Activated naive CD8-positive, alpha-beta T cell treated with anti-CD3 and anti-CD28 coated beads, Interleukin-2, amount 50 U/mL, for 24 hours (primary cell): ENCODE measurements at regions not wholly inside any gene's neighbourhood (a gene's known extent, or its start where the extent isn't known, plus 50 kb on each side); places are given as distances from the start of the nearest gene placed in this dataset.

Experiments used
- ATAC-seq: fragments of 150-1000 bp; cut with Tn5 transposase; one replicate; pipeline ENCODE4 v1.10.0; 2021
- DNase-seq: peaks from one replicate; pipeline ENCODE4 v3.0.0; 2021
- H3K27ac Mint-ChIP-seq: one replicate; pipeline ENCODE4 v1.8.0; 2021; ENCODE audit warnings: mild to moderate bottlenecking, mixed read lengths
- H3K27me3 Mint-ChIP-seq: one replicate; pipeline ENCODE4 v1.8.0; 2021; ENCODE audit warnings: mixed read lengths
- H3K36me3 Mint-ChIP-seq: one replicate; pipeline ENCODE4 v1.8.0; 2021; ENCODE audit warnings: low read depth, mixed read lengths
- H3K4me1 Mint-ChIP-seq: one replicate; pipeline ENCODE4 v1.8.0; 2021; ENCODE audit warnings: mixed read lengths
- H3K4me3 Mint-ChIP-seq: one replicate; pipeline ENCODE4 v1.8.0; 2021; ENCODE audit warnings: mild to moderate bottlenecking, moderate library complexity, mixed read lengths
- H3K9me3 Mint-ChIP-seq: one replicate; pipeline ENCODE4 v1.8.0; 2021; ENCODE audit warnings: mixed read lengths

DNA sequence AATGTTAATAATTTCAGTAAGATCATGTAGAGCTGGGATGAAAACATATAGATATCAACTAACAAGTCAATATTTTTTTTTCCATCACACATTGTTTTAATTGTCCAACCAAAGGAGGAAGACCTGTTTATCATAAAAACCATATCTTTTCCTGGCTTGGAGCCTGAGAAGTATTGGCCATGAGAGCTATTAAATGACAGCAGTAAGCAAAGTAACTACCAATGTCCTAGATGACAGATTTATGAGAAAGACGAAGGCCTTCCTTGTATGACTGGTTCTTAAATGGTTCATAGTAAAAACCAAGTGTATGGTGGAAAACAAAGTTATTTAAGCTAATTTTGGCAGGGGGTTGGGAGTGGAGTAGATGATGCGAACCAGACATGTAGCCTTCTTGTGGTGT is 1147.1 kb upstream of the TENM4 start:
- H3K4me3 Mint-ChIP-seq, result no peak overlapping the region
- H3K9me3 Mint-ChIP-seq, result peaks cover 14% of the 10 kb centered on the region
- no peaks in the 10 kb centered on the region for H3K27me3 Mint-ChIP-seq
- ATAC-seq (no peak), DNase-seq (no peak)
- H3K36me3 Mint-ChIP-seq, result no peaks in the 10 kb centered on the region
- no peak overlapping the region for H3K27ac Mint-ChIP-seq
- H3K4me1 Mint-ChIP-seq, result no peaks in the 10 kb centered on the region

DNA sequence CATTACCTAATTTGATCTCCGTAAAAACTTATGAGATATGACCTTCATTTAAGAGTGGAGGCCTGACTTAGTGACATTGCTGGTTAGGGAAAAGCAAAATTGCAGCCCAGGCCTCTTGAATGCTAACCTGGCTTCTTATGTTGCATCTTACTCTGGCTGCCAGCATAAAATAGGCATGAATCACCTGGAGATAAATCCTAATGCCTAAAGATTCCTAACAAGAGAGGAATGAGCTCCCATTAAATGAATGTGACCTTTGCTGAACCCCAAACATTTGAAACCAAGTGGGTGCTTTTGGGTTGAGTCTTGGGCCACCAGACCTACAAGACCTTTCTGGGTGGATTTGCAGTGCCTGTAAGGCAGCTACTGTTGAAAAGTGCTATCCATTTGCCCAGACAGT is 1145.6 kb upstream of the TENM4 start:
- no peak overlapping the region for H3K4me3 Mint-ChIP-seq
- H3K4me1 Mint-ChIP-seq, result no peaks in the 10 kb centered on the region
- no peaks in the 10 kb centered on the region for H3K36me3 Mint-ChIP-seq
- H3K27ac Mint-ChIP-seq, result no peak overlapping the region
- H3K27me3 Mint-ChIP-seq, result no peaks in the 10 kb centered on the region
- H3K9me3 Mint-ChIP-seq, result peaks cover 14% of the 10 kb centered on the region
- no peak for ATAC-seq
- DNase-seq, result no peak

DNA sequence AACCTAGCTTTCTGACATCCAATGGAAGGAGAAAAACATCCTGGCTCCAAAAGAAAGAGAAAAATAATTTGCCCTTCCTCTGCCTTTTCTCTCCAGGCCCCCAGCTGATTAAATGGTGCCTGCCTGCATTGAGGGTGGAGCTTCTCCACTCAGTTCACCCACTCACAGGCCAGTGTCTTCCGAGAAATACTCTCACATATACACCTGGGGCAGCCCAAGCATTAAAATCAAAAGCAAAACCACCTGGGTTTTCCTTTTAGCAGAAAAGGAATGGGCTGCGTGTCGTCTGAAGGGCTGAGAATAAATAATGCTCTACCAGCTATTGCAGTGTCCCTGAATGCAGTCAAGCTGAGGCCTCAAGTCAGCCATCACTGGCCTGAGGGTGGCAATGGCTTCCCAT is 1143.8 kb upstream of the TENM4 start:
- no peak for ATAC-seq
- no peak overlapping the region for H3K4me3 Mint-ChIP-seq

DNA sequence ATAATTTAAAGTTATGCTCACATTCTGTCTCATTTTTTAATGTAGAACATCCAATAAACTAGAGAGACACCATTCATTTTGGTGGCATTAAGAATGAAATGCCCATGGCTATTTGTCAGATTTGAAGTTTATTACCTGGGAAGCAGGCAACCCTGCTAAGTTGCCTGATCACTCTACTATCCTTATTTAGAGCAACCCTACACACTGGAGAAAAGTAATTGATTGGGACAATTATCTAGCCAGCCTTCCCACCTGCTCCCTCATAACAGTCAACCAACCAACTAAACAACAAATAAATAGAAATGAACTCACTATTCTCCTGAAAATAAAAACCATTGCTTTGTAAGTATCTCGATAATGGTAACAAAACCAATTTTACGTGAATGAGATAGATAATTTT is 1129.0 kb upstream of the TENM4 start:
- ATAC-seq (no peak), DNase-seq (no peak)
- no peaks in the 10 kb centered on the region for H3K4me1 Mint-ChIP-seq
- no peaks in the 10 kb centered on the region for H3K27me3 Mint-ChIP-seq
- H3K9me3 Mint-ChIP-seq, result peaks cover 8% of the 10 kb centered on the region
- H3K4me3 Mint-ChIP-seq, result no peak overlapping the region
- no peaks in the 10 kb centered on the region for H3K36me3 Mint-ChIP-seq
- H3K27ac Mint-ChIP-seq, result no peak overlapping the region

More for the DNA sequence above, 1143.8 kb upstream of the TENM4 start:
- Mint-ChIP-seq H3K4me1 (no peaks in the 10 kb centered on the region), H3K36me3 (no peaks in the 10 kb centered on the region), H3K27me3 (no peaks in the 10 kb centered on the region), H3K9me3 (peaks cover under 1% of the 10 kb centered on the region), H3K27ac (no peak overlapping the region)
- DNase-seq, result no peak

DNA sequence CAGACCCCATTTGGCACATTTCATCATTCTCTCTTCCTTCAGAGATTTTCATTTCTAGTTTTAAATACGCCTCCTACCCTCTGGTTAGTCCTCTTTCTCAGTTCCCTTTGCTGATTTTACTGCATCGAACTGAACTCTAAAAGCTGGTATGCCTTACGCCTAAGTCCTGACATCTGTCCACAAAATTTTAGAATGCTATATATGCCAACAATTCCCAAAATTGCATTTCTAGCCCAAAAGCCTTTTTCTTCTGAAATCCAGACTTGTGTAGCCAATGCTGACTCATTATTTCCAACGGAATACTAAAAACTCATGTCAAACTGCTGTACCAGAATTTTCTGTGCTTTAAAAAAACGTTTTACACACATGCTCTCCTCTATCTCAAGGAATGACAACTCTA is 1124.4 kb upstream of the TENM4 start:
- Mint-ChIP-seq H3K27ac (no peak overlapping the region), H3K4me1 (no peaks in the 10 kb centered on the region), H3K9me3 (no peaks in the 10 kb centered on the region), H3K27me3 (no peaks in the 10 kb centered on the region), H3K36me3 (no peaks in the 10 kb centered on the region), H3K4me3 (no peak overlapping the region)
- DNase-seq (no peak), ATAC-seq (no peak)

DNA sequence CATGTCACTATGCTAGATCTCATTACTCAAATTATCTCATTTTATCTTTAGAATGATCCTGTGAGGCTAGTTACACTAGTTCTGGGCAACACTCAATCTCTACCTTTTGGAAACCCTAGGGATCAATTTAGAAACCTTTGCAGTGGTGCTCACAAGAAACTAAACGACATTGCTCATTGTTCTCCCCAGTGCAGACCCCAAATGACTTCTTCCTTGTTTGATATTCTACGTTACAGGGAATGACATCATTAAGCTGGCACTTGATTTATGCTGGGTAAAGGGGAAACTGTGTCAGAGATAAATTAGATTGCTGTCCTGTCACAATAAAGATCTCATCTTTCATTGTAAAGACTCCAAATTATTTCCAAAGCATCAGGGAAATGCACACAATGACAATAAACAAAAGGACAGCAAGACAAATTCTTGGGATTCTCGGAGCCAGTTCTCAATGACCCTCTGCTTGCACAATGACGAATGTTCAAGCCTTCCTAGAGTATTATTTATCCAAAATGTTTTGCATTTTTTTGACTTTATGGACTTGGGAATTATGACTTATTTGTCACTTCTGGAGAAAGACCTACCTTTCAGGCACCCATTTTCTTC is 1121.8 kb upstream of the TENM4 start:
- Mint-ChIP-seq H3K4me3 (no peak overlapping the region), H3K4me1 (no peaks in the 10 kb centered on the region), H3K27me3 (no peaks in the 10 kb centered on the region), H3K36me3 (no peaks in the 10 kb centered on the region), H3K9me3 (peaks cover 3% of the 10 kb centered on the region), H3K27ac (no peak overlapping the region)
- ATAC-seq (no peak), DNase-seq (no peak)

DNA sequence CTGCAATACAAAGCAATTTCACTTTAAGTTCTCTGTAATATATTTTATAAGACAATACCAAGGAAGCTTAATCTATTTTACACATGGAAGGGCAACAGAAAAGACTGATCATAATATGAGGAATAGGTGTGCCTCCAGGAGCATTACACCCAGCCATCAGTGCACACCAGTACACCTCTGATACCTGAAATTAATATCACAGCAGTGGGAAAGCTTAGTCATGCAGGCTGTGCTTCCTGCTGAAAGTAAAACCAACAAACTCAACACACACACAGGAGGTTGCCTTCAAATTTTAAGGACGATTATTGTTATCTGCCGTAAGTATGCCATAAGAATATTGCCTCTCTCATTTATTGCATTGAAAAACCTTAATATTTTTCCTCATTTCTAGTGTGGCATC is 1119.1 kb upstream of the TENM4 start:
- H3K36me3 Mint-ChIP-seq, result no peaks in the 10 kb centered on the region
- H3K9me3 Mint-ChIP-seq, result peaks cover 9% of the 10 kb centered on the region
- no peaks in the 10 kb centered on the region for H3K4me1 Mint-ChIP-seq
- no peak overlapping the region for H3K27ac Mint-ChIP-seq
- H3K27me3 Mint-ChIP-seq, result no peaks in the 10 kb centered on the region
- DNase-seq (no peak), ATAC-seq (no peak)
- no peak overlapping the region for H3K4me3 Mint-ChIP-seq

DNA sequence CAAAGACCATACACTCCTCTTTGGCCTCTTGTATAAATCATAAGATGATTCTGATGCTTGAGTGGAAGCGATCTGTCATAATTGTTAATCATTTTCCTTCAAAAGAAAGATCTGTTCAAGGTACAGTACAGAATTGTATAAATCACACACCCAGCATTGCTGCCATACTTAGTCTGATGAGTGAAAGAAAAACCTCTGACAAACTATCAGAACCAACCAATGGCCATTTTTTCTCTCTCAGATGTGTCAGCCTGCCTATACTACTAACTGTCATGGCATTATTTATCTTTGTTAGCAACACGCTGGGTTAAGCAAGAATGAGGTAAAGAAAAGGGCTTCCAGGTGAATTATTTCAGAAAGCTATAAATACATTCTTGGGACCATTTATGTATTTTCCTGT is 1112.7 kb upstream of the TENM4 start:
- H3K36me3 Mint-ChIP-seq, result no peaks in the 10 kb centered on the region
- peaks cover 13% of the 10 kb centered on the region for H3K9me3 Mint-ChIP-seq
- DNase-seq (no peak), ATAC-seq (no peak)
- no peak overlapping the region for H3K4me3 Mint-ChIP-seq
- no peaks in the 10 kb centered on the region for H3K4me1 Mint-ChIP-seq
- no peak overlapping the region for H3K27ac Mint-ChIP-seq
- no peaks in the 10 kb centered on the region for H3K27me3 Mint-ChIP-seq

DNA sequence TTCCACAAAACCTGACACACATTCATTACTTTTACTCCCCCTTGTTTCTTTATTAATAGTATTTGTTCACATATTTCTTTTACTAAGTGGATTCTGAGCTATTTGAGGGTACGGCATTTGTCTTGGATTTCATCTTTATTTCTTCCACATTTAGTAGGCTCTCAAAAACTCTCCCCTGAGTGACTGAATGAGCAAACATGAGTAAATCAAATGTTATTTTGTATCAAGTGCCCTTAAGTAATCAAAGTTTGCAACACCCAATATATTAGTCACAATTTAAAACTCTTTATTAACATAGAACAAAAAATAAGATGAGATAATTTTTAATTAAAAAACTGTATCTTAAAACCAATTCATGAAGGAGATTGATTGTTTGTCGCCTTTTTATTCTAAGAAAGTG is 1101.9 kb upstream of the TENM4 start:
- Mint-ChIP-seq H3K4me3 (no peak overlapping the region), H3K36me3 (no peaks in the 10 kb centered on the region), H3K9me3 (peaks cover 14% of the 10 kb centered on the region), H3K27me3 (no peaks in the 10 kb centered on the region), H3K4me1 (no peaks in the 10 kb centered on the region), H3K27ac (no peak overlapping the region)
- ATAC-seq (no peak), DNase-seq (no peak)

DNA sequence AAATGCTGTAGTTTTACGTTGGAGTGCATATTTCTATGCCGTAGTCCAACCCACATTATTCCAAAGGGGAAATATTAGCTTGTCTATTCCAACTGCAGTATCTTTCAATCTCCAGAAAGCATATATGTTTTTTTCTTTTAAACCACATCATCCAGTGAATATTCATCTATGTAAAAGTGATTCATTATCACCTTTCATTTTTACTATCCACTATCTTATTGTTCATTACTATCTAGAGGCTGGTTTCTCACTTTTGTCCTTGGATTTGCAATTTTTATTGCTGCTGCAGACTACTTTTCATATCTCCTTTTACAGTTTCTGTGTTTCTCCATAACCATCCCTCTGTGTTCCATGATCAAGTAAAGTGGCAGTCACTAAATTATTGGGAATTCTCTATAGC is 1097.2 kb upstream of the TENM4 start:
- Mint-ChIP-seq H3K36me3 (no peaks in the 10 kb centered on the region), H3K4me3 (no peak overlapping the region), H3K27me3 (no peaks in the 10 kb centered on the region), H3K27ac (no peak overlapping the region), H3K9me3 (peaks cover 21% of the 10 kb centered on the region), H3K4me1 (no peaks in the 10 kb centered on the region)
- ATAC-seq, result no peak
- DNase-seq, result no peak

DNA sequence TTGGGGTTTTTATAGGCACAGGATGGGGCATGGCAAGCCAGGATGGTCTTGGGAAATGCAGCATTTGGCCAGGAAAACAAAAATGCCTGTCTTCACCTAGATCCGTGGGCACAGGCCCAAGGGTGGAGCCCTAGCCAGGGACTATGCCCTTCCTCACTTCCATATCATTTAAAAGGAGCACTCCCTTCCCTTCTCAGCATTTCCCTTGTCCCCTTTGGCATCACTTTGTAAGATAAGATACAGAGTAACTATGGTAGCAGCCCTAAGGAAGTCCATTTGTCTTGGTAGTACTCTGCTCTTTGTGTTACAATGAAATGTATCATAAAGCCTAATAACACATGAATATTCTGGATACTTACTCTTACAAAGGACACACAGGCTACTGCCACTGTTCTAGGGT is 1092.6 kb upstream of the TENM4 start:
- H3K27ac Mint-ChIP-seq, result no peak overlapping the region
- H3K9me3 Mint-ChIP-seq, result peaks cover 21% of the 10 kb centered on the region
- no peak overlapping the region for H3K4me3 Mint-ChIP-seq
- no peak for ATAC-seq
- no peak for DNase-seq
- H3K36me3 Mint-ChIP-seq, result no peaks in the 10 kb centered on the region
- no peaks in the 10 kb centered on the region for H3K4me1 Mint-ChIP-seq
- no peaks in the 10 kb centered on the region for H3K27me3 Mint-ChIP-seq

DNA sequence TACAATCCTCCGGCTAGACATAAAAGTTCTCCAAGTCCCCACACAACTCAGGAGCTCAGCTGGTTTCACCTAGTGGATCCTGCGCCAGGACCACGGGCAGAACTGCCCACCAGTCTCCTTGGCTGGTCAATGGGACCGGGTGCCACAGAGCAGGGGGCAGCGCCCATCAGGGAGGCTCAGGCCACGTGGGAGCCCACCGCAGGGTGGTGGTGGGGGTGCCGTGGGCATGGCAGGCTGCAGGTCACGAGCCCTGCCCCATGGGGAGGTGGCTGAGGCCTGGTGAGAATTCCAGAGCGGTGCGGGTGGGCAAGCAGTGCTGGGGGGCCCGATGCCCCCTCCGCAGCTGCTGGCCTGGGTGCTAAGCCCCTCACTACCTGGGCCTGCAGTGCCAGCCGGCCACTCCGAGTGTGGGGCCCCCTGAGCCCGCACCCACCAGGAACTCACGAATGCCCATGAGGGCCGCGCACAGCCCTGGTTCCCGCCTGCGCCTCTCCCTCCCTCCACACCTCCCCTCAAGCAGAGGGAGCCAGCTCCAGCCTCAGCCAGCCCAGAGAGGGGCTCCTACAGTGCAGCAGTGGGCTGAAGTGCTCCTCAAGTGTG is 1091.9 kb upstream of the TENM4 start:
- Mint-ChIP-seq H3K27ac (no peak overlapping the region), H3K4me3 (no peak overlapping the region), H3K36me3 (no peaks in the 10 kb centered on the region), H3K4me1 (no peaks in the 10 kb centered on the region), H3K27me3 (no peaks in the 10 kb centered on the region), H3K9me3 (peaks cover 21% of the 10 kb centered on the region)
- no peak for DNase-seq
- ATAC-seq, result no peak

DNA sequence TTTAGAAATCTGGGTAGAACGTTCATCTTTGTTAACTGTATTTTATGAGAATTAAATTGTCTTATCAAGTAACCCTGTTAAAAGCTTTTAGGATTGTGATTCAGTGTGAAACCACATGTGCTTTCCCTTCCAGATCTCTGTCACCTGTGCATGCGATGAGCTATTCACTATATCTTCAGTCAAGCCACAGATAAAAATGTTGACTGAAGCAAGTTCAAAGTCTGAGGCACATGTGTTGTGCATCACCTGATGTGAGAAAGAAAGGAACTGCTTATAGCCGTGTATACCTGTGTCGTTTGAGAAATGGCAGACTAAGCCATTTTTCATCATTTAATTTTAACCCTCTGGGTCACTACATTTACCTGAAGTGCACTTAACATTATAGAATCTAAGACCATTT is 1088.9 kb upstream of the TENM4 start:
- Mint-ChIP-seq H3K27me3 (no peaks in the 10 kb centered on the region), H3K36me3 (no peaks in the 10 kb centered on the region), H3K27ac (no peak overlapping the region), H3K4me3 (no peak overlapping the region), H3K4me1 (no peaks in the 10 kb centered on the region), H3K9me3 (peaks cover 14% of the 10 kb centered on the region)
- DNase-seq (no peak), ATAC-seq (no peak)

DNA sequence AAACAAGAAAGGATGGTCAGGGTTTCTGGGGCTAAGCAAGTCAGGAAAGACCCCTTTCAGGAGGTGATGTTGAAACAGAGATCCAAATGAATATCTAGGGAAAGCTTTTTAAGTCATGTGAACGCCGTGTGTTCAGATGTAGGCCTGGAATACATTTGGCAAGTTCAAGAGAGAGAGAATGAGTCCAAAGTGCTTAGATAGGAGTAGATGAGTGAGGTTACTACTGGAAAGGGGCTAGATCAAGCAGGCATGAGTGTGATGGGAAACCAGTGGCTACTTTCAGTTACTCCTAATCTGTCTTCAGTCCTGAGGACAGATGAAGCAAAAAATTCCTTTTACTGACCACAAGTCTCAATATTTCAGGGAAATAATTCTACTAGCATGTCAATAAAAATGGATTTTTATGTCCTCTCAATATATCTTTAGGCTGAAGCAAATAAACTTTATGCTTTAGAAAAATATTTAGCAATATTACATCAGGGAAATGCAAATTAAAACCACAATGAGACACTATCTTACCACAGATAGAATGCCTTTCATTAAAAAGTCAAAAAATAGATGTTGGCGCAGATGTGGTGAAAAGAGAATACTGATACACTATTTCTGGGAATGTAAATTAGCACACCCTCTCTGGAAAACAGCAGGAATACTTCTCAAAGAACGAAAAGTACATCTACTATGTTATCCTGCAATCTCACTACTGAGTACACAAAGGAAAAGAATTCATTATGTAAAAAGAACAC is 1085.0 kb upstream of the TENM4 start:
- DNase-seq (no peak), ATAC-seq (no peak)
- Mint-ChIP-seq H3K4me1 (no peaks in the 10 kb centered on the region), H3K27me3 (no peaks in the 10 kb centered on the region), H3K27ac (no peak overlapping the region), H3K36me3 (no peaks in the 10 kb centered on the region), H3K4me3 (no peak overlapping the region), H3K9me3 (peaks cover 4% of the 10 kb centered on the region)

DNA sequence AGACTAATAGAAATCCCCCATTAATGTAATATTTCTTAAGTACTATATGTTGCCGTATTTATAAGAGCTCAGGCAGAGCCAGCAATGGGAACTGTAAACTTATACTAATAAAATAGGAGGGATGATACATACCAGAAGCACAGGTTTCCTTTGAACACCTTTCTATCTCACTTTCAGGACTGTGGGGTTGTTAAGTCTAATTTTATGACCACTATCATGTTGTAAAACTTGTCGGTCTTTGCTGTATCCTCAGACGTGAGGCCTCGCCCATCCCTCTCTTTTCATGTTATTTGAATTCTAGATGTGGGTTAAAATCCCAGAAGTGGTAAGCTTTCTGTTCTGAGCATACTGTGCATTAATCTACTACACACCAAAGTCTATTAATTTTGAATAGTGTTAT is 1083.5 kb upstream of the TENM4 start:
- Mint-ChIP-seq H3K9me3 (peaks cover 4% of the 10 kb centered on the region), H3K4me3 (no peak overlapping the region), H3K27ac (no peak overlapping the region), H3K27me3 (no peaks in the 10 kb centered on the region), H3K36me3 (no peaks in the 10 kb centered on the region), H3K4me1 (no peaks in the 10 kb centered on the region)
- no peak for DNase-seq
- ATAC-seq, result no peak
